Mesendoderm (in vitro differentiated cells): ENCODE measurements at regions not wholly inside any gene's neighbourhood (a gene's known extent, or its start where the extent isn't known, plus 50 kb on each side); places are given as distances from the start of the nearest gene placed in this dataset.

ENCODE experiments used
- DNase-seq: peaks from one replicate; pipeline ENCODE4 v3.0.0; 2013
- H2AK5ac ChIP-seq: 2 replicates; pipeline ENCODE4 v1.6.1; 2013; ENCODE audit warnings: low read length, inconsistent platforms
- H2BK120ac ChIP-seq: 2 replicates; pipeline ENCODE4 v1.6.1; 2013; ENCODE audit warnings: low read depth, mild to moderate bottlenecking, low read length, moderate library complexity, mixed read lengths
- H2BK15ac ChIP-seq: replicated peaks from 2 replicates; pipeline ENCODE4 v1.6.1; 2013; ENCODE audit warnings: low read depth, mild to moderate bottlenecking, moderate library complexity
- H2BK5ac ChIP-seq: 2 replicates; pipeline ENCODE4 v1.6.1; 2013; ENCODE audit warnings: low read length, inconsistent platforms
- H3K18ac ChIP-seq: 2 replicates; pipeline ENCODE4 v1.6.1; 2013; ENCODE audit warnings: mild to moderate bottlenecking, low read length, mixed read lengths
- H3K23ac ChIP-seq: one replicate; pipeline ENCODE4 v1.6.1; 2013; ENCODE audit warnings: low read length
- H3K27ac ChIP-seq: 2 replicates; pipeline ENCODE4 v1.5.1; 2013; ENCODE audit warnings: low read depth, mild to moderate bottlenecking, inconsistent platforms, low read length, moderate library complexity
- H3K27me3 ChIP-seq: 2 replicates; pipeline ENCODE4 v1.6.1; 2013; ENCODE audit warnings: low read length, control low read depth, mild to moderate bottlenecking, inconsistent platforms; ENCODE audit not compliant: insufficient read depth, poor library complexity
- H3K36me3 ChIP-seq: 2 replicates; pipeline ENCODE4 v1.6.1; 2013; ENCODE audit warnings: low read length, inconsistent platforms; ENCODE audit not compliant: control insufficient read depth, insufficient read depth
- H3K4ac ChIP-seq: one replicate; pipeline ENCODE4 v1.6.1; 2013; ENCODE audit warnings: low read depth, mild to moderate bottlenecking, low read length, moderate library complexity
- H3K4me1 ChIP-seq: 2 replicates; pipeline ENCODE4 v1.6.1; 2013; ENCODE audit warnings: low read depth, low read length, inconsistent platforms; ENCODE audit not compliant: control insufficient read depth
- H3K4me2 ChIP-seq: 2 replicates; pipeline ENCODE4 v1.6.1; 2013; ENCODE audit warnings: low read length
- H3K4me3 ChIP-seq: 2 replicates; pipeline ENCODE4 v1.5.1; 2013; ENCODE audit warnings: mild to moderate bottlenecking, low read length
- H3K56ac ChIP-seq: one replicate; pipeline ENCODE4 v1.6.1; 2013; ENCODE audit warnings: low read length
- H3K79me1 ChIP-seq: 2 replicates; pipeline ENCODE4 v1.6.1; 2013; ENCODE audit warnings: low read length, inconsistent platforms
- H3K79me2 ChIP-seq: 2 replicates; pipeline ENCODE4 v1.6.1; 2013; ENCODE audit warnings: mild to moderate bottlenecking, low read length; ENCODE audit not compliant: control insufficient read depth, insufficient read depth
- H3K9ac ChIP-seq: 2 replicates; pipeline ENCODE4 v1.6.1; 2013; ENCODE audit warnings: low read length, inconsistent platforms
- H4K5ac ChIP-seq: one replicate; pipeline ENCODE4 v1.6.1; 2013; ENCODE audit warnings: low read length
- H4K8ac ChIP-seq: one replicate; pipeline ENCODE4 v1.6.1; 2013; ENCODE audit warnings: low read depth, mild to moderate bottlenecking, control low read depth, low read length, moderate library complexity
- WGBS: extraction: QIAGEN DNeasy Blood & Tissue Kit; methylation state at CpG from one replicate; pipeline ENCODE4 v1.1.7; 2013; ENCODE audit warnings: low lambda C conversion rate, missing lambda C conversion rate; ENCODE audit not compliant: insufficient coverage; ENCODE audit errors: extremely low coverage; 5-methylcytosine and 5-hydroxymethylcytosine counted together

DNA sequence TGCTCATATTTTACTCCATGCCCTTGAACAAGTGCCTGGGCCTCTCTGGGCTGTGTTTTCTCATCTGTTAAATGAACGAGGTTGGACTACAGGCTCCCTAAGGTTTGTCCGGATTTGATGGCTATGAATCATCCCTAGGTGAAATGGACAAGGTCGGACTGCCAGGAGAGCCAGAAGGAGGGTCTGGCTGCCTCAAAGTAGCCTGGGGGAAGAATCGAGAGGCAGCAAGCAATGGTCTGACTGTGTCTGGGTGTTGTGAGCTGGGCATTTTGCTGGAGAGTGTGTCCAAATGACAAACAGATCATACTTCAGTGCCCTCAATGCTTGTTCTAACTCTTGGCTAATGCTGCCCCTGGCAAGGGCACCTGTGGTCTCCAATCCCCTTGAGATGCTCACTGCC, 730.9 kb downstream of the PTPRU start:
- no peak overlapping the region for H3K56ac ChIP-seq
- no peak for DNase-seq
- H3K4me2 ChIP-seq: no peak overlapping the region
- H2BK120ac ChIP-seq: no peak overlapping the region
- H3K4ac ChIP-seq: no peak overlapping the region
- H2BK5ac ChIP-seq: no peak overlapping the region
- no peaks in the 10 kb centered on the region for H3K27me3 ChIP-seq
- no CpG with 5 or more reads among the region's 4 CpGs for WGBS
- no peak overlapping the region for H2BK15ac ChIP-seq
- H3K18ac ChIP-seq: no peak overlapping the region
- no peaks in the 10 kb centered on the region for H3K79me1 ChIP-seq
- H4K5ac ChIP-seq: no peak overlapping the region
- no peaks in the 10 kb centered on the region for H3K79me2 ChIP-seq
- no peak overlapping the region for H3K4me3 ChIP-seq
- no peak overlapping the region for H2AK5ac ChIP-seq
- no peak overlapping the region for H3K9ac ChIP-seq
- H3K27ac ChIP-seq: no peak overlapping the region
- H4K8ac ChIP-seq: no peak overlapping the region
- no peaks in the 10 kb centered on the region for H3K36me3 ChIP-seq
- no peak overlapping the region for H3K23ac ChIP-seq
- peaks cover 6% of the 10 kb centered on the region for H3K4me1 ChIP-seq

DNA sequence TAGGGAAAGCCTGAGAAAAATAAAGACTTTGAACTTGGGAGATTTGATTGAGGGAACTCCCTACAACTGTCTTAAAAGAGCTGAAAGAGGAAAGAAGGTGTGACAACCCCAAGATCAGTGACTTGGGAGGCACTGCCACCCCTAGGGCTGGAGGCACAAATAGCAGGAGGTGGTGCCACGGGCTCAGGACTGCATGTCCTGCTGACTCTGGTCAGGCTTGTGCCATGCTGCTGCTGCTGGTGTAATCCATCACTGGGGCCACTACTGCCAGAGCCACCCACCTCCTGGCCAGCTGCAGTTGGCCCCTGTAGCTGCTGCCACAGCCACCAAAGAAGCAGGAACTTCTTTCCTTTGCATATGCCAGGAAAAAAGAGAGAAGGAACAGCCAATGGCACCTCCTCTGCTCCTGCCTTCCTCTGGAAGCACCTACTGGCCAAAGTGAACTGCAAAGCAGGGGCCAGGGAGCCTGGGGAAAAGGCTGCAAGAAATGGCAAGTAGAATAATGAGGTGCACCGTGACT, 730.3 kb downstream of the PTPRU start:
- H4K5ac ChIP-seq: no peak overlapping the region
- no peak overlapping the region for H2BK5ac ChIP-seq
- no CpG with 5 or more reads among the region's 2 CpGs for WGBS
- H3K36me3 ChIP-seq: no peaks in the 10 kb centered on the region
- H4K8ac ChIP-seq: no peak overlapping the region
- no peak overlapping the region for H3K23ac ChIP-seq
- no peak overlapping the region for H3K4ac ChIP-seq
- peak overlapping the region; percentile 22 for H3K56ac ChIP-seq
- no peak overlapping the region for H3K18ac ChIP-seq
- no peaks in the 10 kb centered on the region for H3K27me3 ChIP-seq
- no peak overlapping the region for H3K4me3 ChIP-seq
- no peak for DNase-seq
- no peak overlapping the region for H3K4me2 ChIP-seq
- H2BK15ac ChIP-seq: no peak overlapping the region
- H3K9ac ChIP-seq: no peak overlapping the region
- H3K27ac ChIP-seq: no peak overlapping the region
- H3K79me1 ChIP-seq: no peaks in the 10 kb centered on the region
- H2AK5ac ChIP-seq: no peak overlapping the region
- no peak overlapping the region for H2BK120ac ChIP-seq
- H3K79me2 ChIP-seq: no peaks in the 10 kb centered on the region
- H3K4me1 ChIP-seq: peaks cover 3% of the 10 kb centered on the region

DNA sequence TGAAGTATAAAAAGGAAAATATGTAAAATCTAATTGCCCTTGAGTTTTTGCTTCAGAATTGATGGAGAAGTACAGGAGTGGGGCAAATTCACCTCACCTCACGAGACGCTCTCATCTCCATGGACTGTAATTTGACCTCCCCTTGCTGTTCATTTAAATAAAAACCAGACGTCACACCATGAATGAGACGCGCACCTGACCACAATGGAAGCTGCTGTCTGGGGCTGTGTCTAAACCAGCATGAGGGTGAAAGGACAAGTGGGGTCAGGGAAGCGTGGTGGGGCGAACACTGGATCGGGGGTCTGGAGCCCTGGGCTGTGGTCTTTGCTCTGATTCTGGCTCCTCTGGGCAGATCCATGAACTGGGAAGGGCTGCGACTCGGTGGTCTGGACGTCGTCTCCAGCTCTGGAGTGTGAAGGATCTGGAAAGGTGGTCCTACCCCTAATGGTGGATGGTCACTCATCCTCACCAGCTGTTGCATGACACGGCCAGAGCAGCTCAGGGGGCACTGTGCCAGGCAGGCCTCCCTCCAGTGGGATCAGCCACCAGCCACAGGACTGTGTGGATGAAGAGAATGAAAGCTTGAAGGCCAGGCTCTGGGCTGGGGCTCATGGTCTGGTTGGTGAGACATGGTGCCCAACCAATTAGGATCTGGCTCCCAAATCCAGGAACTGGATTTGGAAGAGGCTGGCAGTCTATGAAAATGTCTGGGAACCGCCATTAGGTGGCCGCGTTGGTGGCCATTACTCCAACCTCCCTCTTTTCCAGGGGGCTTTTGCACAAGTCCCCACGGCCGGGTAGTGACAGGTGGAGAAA, 728.6 kb downstream of the PTPRU start:
- Histone ChIP-seq H3K4me3 (no peak overlapping the region), H3K36me3 (no peaks in the 10 kb centered on the region), H3K9ac (no peak overlapping the region), H4K8ac (no peak overlapping the region), H2BK120ac (no peak overlapping the region), H3K4me1 (peaks cover 3% of the 10 kb centered on the region), H2BK5ac (no peak overlapping the region), H3K4me2 (no peak overlapping the region), H3K18ac (no peak overlapping the region), H2BK15ac (no peak overlapping the region), H4K5ac (no peak overlapping the region), H3K23ac (no peak overlapping the region), H2AK5ac (no peak overlapping the region), H3K4ac (no peak overlapping the region), H3K56ac (no peak overlapping the region), H3K27ac (no peak overlapping the region), H3K27me3 (no peaks in the 10 kb centered on the region), H3K79me2 (no peaks in the 10 kb centered on the region), H3K79me1 (no peaks in the 10 kb centered on the region)
- no peak for DNase-seq
- no CpG with 5 or more reads among the region's 18 CpGs for WGBS

DNA sequence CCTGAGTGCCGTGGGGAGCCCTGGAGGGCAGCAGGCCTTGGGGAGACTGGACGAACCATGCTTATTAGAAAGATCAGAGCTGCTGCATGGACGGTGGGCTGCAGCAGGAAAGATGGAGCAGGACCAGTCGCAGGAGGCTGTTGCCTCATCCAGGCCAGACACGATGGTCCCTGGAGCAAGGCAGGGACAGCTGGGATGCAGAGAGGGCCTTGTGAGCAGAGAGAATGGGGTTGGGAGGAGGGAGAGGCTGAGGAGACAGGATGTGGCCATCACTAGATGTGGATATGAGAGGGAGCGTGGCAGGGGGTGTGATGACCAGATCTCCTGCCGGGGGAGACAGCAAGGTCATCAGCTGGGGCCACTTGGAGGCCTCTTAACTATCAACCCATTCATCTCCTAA, 727.6 kb downstream of the PTPRU start:
- no peaks in the 10 kb centered on the region for H3K36me3 ChIP-seq
- WGBS: no CpG with 5 or more reads among the region's 7 CpGs
- no peak overlapping the region for H3K4me3 ChIP-seq
- peaks cover 3% of the 10 kb centered on the region for H3K4me1 ChIP-seq
- H3K79me1 ChIP-seq: no peaks in the 10 kb centered on the region
- no peak overlapping the region for H2BK5ac ChIP-seq
- H3K56ac ChIP-seq: no peak overlapping the region
- H3K4ac ChIP-seq: no peak overlapping the region
- H2AK5ac ChIP-seq: no peak overlapping the region
- no peak overlapping the region for H3K27ac ChIP-seq
- no peak for DNase-seq
- no peak overlapping the region for H2BK120ac ChIP-seq
- no peak overlapping the region for H3K18ac ChIP-seq
- no peak overlapping the region for H2BK15ac ChIP-seq
- no peak overlapping the region for H3K9ac ChIP-seq
- no peak overlapping the region for H4K5ac ChIP-seq
- H3K27me3 ChIP-seq: no peaks in the 10 kb centered on the region
- H3K23ac ChIP-seq: no peak overlapping the region
- no peaks in the 10 kb centered on the region for H3K79me2 ChIP-seq
- H4K8ac ChIP-seq: no peak overlapping the region
- H3K4me2 ChIP-seq: no peak overlapping the region

DNA sequence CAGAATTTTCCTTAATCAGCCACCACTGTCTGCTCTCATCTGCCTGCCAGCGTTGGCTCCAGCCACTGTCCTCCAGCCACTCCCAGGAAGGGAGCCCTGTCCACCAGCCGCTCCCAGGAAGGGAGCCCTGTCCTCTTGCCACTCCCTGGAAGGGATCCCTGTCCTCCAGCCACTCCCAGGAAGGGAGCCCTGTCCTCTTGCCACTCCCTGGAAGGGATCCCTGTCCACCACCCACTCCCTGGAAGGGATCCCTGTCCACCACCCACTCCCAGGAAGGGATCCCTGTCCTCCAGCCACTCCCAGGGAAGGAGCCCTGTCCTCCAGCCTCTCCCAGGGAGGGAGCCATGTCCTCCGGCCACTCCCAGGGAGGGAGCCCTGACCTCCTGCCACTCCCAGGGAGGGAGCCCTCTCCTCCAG, 726.5 kb downstream of the PTPRU start:
- Histone ChIP-seq H2BK15ac (no peak overlapping the region), H3K23ac (no peak overlapping the region), H4K5ac (no peak overlapping the region), H3K4me3 (no peak overlapping the region), H3K4me2 (no peak overlapping the region), H2BK5ac (no peak overlapping the region), H3K79me1 (no peaks in the 10 kb centered on the region), H2BK120ac (no peak overlapping the region), H4K8ac (no peak overlapping the region), H3K27ac (no peak overlapping the region), H3K9ac (no peak overlapping the region), H3K4ac (peak overlapping the region; percentile 21), H3K4me1 (peaks cover 3% of the 10 kb centered on the region), H3K79me2 (no peaks in the 10 kb centered on the region), H3K18ac (no peak overlapping the region), H3K56ac (peak overlapping the region; percentile 71), H3K36me3 (no peaks in the 10 kb centered on the region), H3K27me3 (no peaks in the 10 kb centered on the region), H2AK5ac (no peak overlapping the region)
- DNase-seq: peak; percentile 62
- no CpG with 5 or more reads among the region's 3 CpGs for WGBS
